C4-2B (cell line): ENCODE measurements at regions not wholly inside any gene's neighbourhood (a gene's known extent, or its start where the extent isn't known, plus 50 kb on each side); places are given as distances from the start of the nearest gene placed in this dataset.
"Not testable (repeated sequence)": the region's sequence is repeated elsewhere in the genome, so short reads cannot be mapped to it uniquely, and the experiment has no call there.

Experiments used
- H3K27ac ChIP-seq: fragments of 450-650 bp; 2 replicates; pipeline ENCODE4 v1.5.1; 2017
- ZFX ChIP-seq: fragments of 450-650 bp; IDR thresholded peaks from 2 replicates; pipeline ENCODE4 v1.6.1; 2017
- TF ChIP-seq, protein P1 (sequence below): fragments of 450-650 bp; conservative IDR thresholded peaks from 2 replicates; pipeline ENCODE4 v1.5.1; 2017; ENCODE audit warnings: mild to moderate bottlenecking

DNA sequence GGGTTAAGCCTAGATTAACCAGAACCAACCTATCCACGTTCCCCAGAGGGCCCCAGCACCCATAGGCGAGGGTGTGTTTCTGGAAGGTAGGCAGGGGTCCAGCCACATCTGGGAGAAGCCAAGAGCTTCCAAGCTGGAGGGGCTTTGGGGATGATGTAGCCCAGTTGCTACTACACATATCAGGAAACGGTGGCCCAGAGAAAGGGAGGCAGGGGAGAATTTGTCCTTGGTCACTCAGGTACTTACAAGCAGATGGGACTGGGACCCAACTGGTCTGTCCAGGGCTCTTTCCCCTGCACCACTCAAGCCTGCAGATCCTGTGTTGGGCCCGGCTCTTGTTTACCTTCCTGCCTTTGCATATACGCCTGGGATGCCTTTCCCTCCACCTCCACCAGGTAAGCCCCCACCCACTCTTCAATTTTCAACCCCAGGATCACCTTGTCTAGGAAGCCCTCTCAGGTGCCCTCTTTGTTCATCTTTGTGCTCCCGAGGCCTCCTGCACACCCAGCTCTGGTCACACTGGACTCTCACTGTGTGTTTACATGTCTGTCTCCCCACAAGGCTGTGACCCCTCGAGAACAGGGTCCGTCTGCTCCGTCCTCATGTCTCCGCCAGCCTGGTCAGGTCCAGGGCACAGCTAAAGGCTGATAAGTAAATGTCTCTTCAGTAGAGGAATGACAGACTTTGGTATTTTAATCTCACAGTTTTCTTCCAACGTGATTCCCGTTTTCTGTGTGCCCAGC is 204.4 kb upstream of the LINGO1 start:
- TF ChIP-seq ZFX = no peak
- TF ChIP-seq, protein P1, sequence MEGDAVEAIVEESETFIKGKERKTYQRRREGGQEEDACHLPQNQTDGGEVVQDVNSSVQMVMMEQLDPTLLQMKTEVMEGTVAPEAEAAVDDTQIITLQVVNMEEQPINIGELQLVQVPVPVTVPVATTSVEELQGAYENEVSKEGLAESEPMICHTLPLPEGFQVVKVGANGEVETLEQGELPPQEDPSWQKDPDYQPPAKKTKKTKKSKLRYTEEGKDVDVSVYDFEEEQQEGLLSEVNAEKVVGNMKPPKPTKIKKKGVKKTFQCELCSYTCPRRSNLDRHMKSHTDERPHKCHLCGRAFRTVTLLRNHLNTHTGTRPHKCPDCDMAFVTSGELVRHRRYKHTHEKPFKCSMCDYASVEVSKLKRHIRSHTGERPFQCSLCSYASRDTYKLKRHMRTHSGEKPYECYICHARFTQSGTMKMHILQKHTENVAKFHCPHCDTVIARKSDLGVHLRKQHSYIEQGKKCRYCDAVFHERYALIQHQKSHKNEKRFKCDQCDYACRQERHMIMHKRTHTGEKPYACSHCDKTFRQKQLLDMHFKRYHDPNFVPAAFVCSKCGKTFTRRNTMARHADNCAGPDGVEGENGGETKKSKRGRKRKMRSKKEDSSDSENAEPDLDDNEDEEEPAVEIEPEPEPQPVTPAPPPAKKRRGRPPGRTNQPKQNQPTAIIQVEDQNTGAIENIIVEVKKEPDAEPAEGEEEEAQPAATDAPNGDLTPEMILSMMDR = no peak
- H3K27ac ChIP-seq = no peak overlapping the region

DNA sequence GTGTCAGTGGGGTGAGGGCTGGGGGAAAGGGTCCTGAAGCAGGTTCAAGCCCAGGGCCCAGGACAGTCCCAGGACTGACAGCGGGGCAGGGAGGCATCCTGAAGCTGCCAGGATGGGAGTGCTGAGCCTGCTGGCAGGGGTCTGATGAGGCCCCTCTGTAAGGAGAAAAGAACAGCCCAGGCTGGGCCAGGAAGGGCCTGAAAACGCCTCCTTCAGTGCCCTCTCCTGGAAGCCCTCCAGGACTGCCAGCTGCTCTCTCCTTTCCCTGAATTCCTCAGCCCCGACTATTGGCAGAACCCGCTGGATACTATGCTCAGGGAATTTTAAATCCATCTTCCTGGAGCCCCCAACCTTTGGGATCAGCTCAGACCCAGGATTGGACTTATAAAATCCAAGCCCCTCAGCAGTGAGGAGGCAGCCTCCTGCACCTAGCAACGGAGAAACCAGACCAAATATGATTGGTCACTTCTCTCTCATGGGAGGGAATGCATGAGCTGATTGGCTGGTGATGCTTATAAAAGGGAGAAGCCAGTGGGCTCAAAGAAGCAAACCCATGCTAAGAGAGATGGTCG is 203.5 kb upstream of the LINGO1 start:
- TF ChIP-seq, protein P1 = no peak
- no peak for TF ChIP-seq ZFX

DNA sequence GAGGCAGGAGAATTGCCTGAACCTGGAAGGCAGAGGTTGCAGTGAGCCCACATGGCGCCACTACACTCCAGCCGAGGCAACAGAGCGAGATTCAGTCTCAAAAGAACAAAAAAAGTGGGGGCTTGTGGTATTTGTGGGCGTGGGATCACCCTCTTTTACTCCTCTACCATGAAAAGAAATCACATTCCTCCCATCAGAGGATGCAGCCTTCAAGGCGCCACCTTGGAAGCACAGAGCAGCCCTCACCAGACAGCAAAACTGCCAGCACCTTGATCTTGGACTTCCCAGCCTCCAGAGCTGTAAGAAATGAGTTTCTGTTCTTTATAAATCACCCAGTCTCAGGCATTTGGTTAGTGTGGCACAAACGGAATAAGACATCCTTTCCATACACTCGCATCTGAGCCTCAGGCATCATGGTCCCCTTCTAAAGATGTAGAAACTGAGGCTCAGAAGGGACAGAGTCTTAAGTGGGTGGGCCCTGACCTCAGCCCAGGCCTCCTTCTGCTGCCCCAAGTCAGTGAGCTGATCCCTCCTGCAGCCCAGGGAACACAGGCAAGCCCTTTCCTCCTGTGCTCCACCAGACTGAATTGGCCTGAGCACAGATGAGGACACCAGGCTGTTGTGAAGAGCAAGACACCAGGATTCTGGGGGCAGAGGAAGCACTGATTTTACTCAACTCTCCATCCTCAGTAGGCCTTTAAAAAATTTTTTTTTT is 201.7 kb upstream of the LINGO1 start:
- no peak overlapping the region for H3K27ac ChIP-seq

More for the DNA sequence above, 203.5 kb upstream of the LINGO1 start:
- no peak overlapping the region for H3K27ac ChIP-seq

DNA sequence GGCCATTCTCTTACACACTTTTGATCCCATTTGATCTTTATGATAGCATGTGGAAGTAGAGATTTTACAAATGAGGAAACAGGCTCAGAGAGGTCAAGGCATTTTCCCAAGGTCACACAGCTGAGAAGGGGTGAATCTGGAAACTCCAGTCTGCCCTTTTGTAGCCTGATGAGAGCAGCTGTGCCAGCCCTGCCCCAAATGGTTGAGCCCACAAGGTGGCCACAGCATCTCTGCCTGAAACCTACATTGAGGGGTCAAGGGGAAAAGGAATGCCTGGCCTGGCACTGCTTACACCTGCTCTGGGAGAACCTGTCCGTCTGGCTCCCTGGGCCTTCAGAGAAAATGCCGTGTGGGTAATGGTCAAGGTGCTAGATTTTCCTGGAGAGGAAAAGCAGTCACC is 200.2 kb upstream of the LINGO1 start:
- H3K27ac ChIP-seq = no peak overlapping the region
- no peak for TF ChIP-seq ZFX
- TF ChIP-seq, protein P1 = no peak

More for the DNA sequence above, 201.7 kb upstream of the LINGO1 start:
- no peak for TF ChIP-seq ZFX
- TF ChIP-seq, protein P1 = no peak

DNA sequence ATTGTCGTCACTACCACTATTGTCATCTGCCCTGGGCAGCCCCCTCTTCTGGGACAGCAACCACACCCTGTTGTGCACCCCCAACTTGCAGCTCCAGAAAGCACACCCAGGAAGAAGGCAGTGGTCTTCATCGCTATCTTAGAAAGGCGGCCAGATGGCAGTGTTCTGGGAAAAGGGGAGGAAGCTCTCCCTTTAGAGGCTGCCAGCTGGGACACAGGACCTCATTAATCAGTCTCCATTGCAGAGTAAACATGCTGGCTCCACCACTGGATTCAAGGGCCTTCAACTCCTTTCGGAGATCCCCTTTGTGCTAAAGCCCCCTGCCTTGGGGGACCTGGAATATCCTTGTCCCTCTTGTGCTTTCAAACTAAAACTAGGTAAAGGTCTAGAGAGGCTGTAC is 199.3 kb upstream of the LINGO1 start:
- TF ChIP-seq, protein P1 = no peak
- TF ChIP-seq ZFX = no peak
- no peak overlapping the region for H3K27ac ChIP-seq

DNA sequence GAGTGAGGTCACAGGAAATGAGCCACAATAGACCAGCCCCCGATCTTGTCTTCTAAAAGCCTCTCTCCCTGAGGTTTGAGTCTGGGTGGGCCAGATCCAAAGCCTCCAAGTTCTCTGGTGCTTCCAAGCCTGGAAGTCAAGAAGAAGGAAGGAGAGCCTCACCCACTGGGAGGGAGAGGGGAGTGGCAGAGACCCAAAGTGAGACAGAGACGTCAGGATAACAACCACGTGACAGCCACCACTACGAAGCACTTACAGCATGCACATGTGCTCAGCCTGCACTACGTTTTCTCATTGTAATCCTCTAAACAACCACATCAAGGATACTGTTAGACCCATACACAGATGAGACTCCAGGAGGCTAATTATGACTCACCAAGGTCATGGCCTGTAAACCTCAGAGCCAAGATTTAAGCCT is 197.3 kb upstream of the LINGO1 start:
- H3K27ac ChIP-seq = no peak overlapping the region
- TF ChIP-seq ZFX = no peak
- TF ChIP-seq, protein P1 = no peak

DNA sequence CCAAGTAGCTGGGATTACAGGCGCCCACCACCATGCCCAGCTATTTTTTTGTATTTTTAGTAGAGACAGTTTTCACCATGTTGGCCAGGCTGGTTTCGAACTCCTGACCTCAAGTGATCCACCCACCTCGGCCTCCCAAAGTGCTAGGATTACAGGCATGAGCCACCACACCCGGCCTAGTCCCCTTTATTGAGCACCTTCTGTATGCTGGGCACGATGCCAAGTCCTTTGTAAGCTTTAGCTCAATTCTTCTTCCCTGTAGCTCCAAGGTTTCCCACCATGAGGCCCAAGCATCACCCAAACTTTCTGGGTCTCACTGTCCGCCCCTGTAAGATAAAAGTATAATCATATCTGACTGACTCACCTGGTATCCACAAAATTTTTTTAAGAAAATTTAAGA is 196.6 kb upstream of the LINGO1 start:
- not testable (repeated sequence) for H3K27ac ChIP-seq
